ENCODE measurements at regions not wholly inside any gene's neighbourhood (a gene's known extent, or its start where the extent isn't known, plus 50 kb on each side); places are given as distances from the start of the nearest gene placed in this dataset.

- no peaks in the 10 kb centered on the region for H3K79me2 ChIP-seq (ENCODE audit: control insufficient read depth in 1 of 2, insufficient read depth in 2 of 2, low read length in 2 of 2)
- no peak overlapping the region for H3K27ac ChIP-seq (ENCODE audit: low read depth, low read length)
- H2BK5ac ChIP-seq (ENCODE audit: low read depth, low read length), result no peak overlapping the region
- H3K4me3 ChIP-seq (ENCODE audit: extremely low read depth in 1 of 4, insufficient read depth in 2 of 4, low read depth in 3 of 4, low read length in 4 of 4), result no peak overlapping the region
- H3K23ac ChIP-seq (ENCODE audit: insufficient read length), result no peak overlapping the region
- 96% methylated on average over 3 of the region's 3 CpGs; no CpG with 5 or more reads in 1 of the 2 experiments for WGBS, 2 experiments (ENCODE audit: extremely low coverage in 1 of 2, insufficient coverage in 1 of 2, insufficient read length in 1 of 2, insufficient replicate concordance in 2 of 2, low coverage in 1 of 2, low lambda C conversion rate in 2 of 2, missing lambda C conversion rate in 1 of 2)
- no peak overlapping the region for H3K56ac ChIP-seq (replicated peaks; ENCODE audit: insufficient read length, low read depth, low read length)
- DNase-seq (ENCODE audit: low read depth in 1 of 2, low spot score in 2 of 2) (no peak), FAIRE-seq (no peak)
- no peak overlapping the region for H2BK20ac ChIP-seq (ENCODE audit: low read length)
- no peak overlapping the region for H2BK12ac ChIP-seq (ENCODE audit: low read depth, low read length)
- no peak overlapping the region for H3K9ac ChIP-seq (replicated peaks in 1 of 4; ENCODE audit: extremely low read depth in 1 of 4, low read depth in 3 of 4, low read length in 3 of 4)
- H2AFZ ChIP-seq (ENCODE audit: low read length), result no peak overlapping the region
- no peak overlapping the region for H4K5ac ChIP-seq (ENCODE audit: insufficient read length, low read depth, low read length)
- no peak overlapping the region for H3K18ac ChIP-seq (ENCODE audit: extremely low read depth, low read length)
- H3K27me3 ChIP-seq (replicated peaks in 1 of 4; ENCODE audit: control insufficient read depth in 3 of 4, extremely low read depth in 1 of 4, insufficient read depth in 3 of 4, low read length in 3 of 4), result peaks cover 0 to 4% (median 1%) of the 10 kb centered on the region in 4 experiments; a peak in 3 of 7 replicates
- no peak overlapping the region for H3K4ac ChIP-seq (replicated peaks; ENCODE audit: insufficient read length, low read depth, low read length)
- no peak overlapping the region for H2BK120ac ChIP-seq (replicated peaks; ENCODE audit: low read depth, low read length)
- no peak overlapping the region for H4K8ac ChIP-seq (ENCODE audit: extremely low read depth, insufficient read depth, low read length)
- no peak overlapping the region for H3K4me2 ChIP-seq (ENCODE audit: insufficient read depth in 1 of 2, low read depth in 2 of 2, low read length in 2 of 2)
- ChIA-PET POLR2A (ENCODE audit: partially characterized antibody) (no interaction called here), CTCF (ENCODE audit: partially characterized antibody) (interaction anchor here (1.4 to 4.1 kb wide), 5 partner anchors 179 to 664 kb away, joined by 3 to 16 read pairs (median 5); no protein-coding TSS in a partner anchor)
- no peak overlapping the region for H2BK15ac ChIP-seq (ENCODE audit: low read length)
- H2AK5ac ChIP-seq (ENCODE audit: low read depth, low read length), result no peak overlapping the region
- no peaks in the 10 kb centered on the region for H3K79me1 ChIP-seq (ENCODE audit: low read depth, low read length)
- H3K14ac ChIP-seq (ENCODE audit: insufficient read length), result no peak overlapping the region
- H4K20me1 ChIP-seq (replicated peaks in 1 of 2; ENCODE audit: control insufficient read depth in 1 of 2, insufficient read depth in 2 of 2, low read length in 2 of 2), result no peaks in the 10 kb centered on the region
- H3K4me1 ChIP-seq (replicated peaks in 1 of 4; ENCODE audit: control insufficient read depth in 3 of 4, insufficient read depth in 4 of 4, low read length in 3 of 4), result peaks cover 0 to 8% (median 1%) of the 10 kb centered on the region in 4 experiments; a peak in 2 of 7 replicates
- no peaks in the 10 kb centered on the region for H3K23me2 ChIP-seq (ENCODE audit: low read depth, low read length)
- H3K36me3 ChIP-seq (ENCODE audit: control insufficient read depth in 2 of 4, insufficient read depth in 4 of 4, low read length in 3 of 4), result no peaks in the 10 kb centered on the region
- no peak overlapping the region for H4K91ac ChIP-seq (replicated peaks; ENCODE audit: insufficient read length, low read length)
- H3K9me3 ChIP-seq (ENCODE audit: insufficient read depth in 2 of 2, low read depth in 1 of 2, low read length in 1 of 2), result 0 out of 4 replicates have a peak, but pooled peaks cover 0 to 3% of the 10 kb centered on the region in 2 experiments
- no peak for TF ChIP-seq BACH1 (IDR thresholded peaks at IDR 0.05; ENCODE audit: low read length)
- TF ChIP-seq TCF12 (IDR thresholded peaks at IDR 0.05; ENCODE audit: low read depth, low read length), result no peak
- no peak for TF ChIP-seq RBBP5 (IDR thresholded peaks at IDR 0.05; ENCODE audit: borderline replicate concordance, low read depth, low read length)
- TF ChIP-seq SP1 (IDR thresholded peaks at IDR 0.05; ENCODE audit: low read depth, low read length), result no peak
- no peak for TF ChIP-seq BCL11A (IDR thresholded peaks at IDR 0.05; ENCODE audit: low read depth in 2 of 2, low read length in 2 of 2)
- no peak for TF ChIP-seq E2F6 (IDR thresholded peaks at IDR 0.05)
- no peak for TF ChIP-seq ZNF274 (IDR thresholded peaks at IDR 0.05; ENCODE audit: borderline replicate concordance, extremely low read depth, low read length)
- TF ChIP-seq SRF (IDR thresholded peaks at IDR 0.05; ENCODE audit: low read depth, low read length), result no peak
- TF ChIP-seq TAF7 (optimal IDR thresholded peaks at IDR 0.05; ENCODE audit: borderline replicate concordance, low read depth, low read length), result no peak
- no peak for TF ChIP-seq HDAC6 (IDR thresholded peaks at IDR 0.05; ENCODE audit: low read depth, low read length)
- TF ChIP-seq EP300 (IDR thresholded peaks at IDR 0.05; ENCODE audit: borderline replicate concordance in 1 of 2, low read depth in 2 of 2, low read length in 2 of 2), result no peak
These were observed 161.6 kb downstream of the ACTL8 start for GRCh38 chr1:17916702-17917101.
